ENCODE measurements at regions not wholly inside any gene's neighbourhood (a gene's known extent, or its start where the extent isn't known, plus 50 kb on each side); places are given as distances from the start of the nearest gene placed in this dataset.

DNA sequence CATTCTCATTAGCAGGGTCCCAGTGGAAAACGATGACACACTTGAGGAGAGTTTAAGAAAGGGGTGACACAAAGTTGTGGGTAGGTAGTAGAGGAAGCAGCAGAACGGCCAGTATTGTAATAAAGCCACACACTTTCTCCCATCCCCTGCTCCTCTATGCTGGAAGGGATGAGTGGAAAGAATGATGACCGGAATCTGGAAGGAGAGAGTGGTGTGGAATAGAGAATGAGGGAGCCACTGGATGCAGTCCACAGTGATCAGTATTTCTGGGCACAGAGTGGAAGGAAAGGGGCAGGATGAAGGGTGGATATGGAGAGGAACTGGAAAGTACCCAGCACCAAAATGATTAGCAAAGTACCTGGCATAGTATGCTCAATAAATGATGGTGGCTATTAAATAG, 133.8 kb upstream of the DAB2 start:
- TF ChIP-seq, protein P1, sequence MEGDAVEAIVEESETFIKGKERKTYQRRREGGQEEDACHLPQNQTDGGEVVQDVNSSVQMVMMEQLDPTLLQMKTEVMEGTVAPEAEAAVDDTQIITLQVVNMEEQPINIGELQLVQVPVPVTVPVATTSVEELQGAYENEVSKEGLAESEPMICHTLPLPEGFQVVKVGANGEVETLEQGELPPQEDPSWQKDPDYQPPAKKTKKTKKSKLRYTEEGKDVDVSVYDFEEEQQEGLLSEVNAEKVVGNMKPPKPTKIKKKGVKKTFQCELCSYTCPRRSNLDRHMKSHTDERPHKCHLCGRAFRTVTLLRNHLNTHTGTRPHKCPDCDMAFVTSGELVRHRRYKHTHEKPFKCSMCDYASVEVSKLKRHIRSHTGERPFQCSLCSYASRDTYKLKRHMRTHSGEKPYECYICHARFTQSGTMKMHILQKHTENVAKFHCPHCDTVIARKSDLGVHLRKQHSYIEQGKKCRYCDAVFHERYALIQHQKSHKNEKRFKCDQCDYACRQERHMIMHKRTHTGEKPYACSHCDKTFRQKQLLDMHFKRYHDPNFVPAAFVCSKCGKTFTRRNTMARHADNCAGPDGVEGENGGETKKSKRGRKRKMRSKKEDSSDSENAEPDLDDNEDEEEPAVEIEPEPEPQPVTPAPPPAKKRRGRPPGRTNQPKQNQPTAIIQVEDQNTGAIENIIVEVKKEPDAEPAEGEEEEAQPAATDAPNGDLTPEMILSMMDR (IDR thresholded peaks at IDR 0.05) = no peak
- no peak for TF ChIP-seq POLR2A (IDR thresholded peaks at IDR 0.05)
